Thoracic aorta (tissue), 2 donors: ENCODE measurements at regions not wholly inside any gene's neighbourhood (a gene's known extent, or its start where the extent isn't known, plus 50 kb on each side); places are given as distances from the start of the nearest gene placed in this dataset.

Experiments
- ATAC-seq: fragments of 150-250 bp; one replicate; pipeline ENCODE4 v1.8.0; 2017; ENCODE audit warnings: low read depth; ENCODE audit not compliant: insufficient number of reproducible peaks, low FRiP score
- DNase-seq: peaks from one replicate; pipeline ENCODE4 v3.0.0-alpha.2; 2020; ENCODE audit warnings: low spot score
- H3K27ac ChIP-seq, 2 donors: fragments of 200-600 bp; sonication (generic); 1 replicate in 1 of 2; 2 replicates in 1 of 2; pipeline ENCODE4 v1.5.1; 2016; ENCODE audit warnings: mild to moderate bottlenecking in 2 of 2, moderate library complexity in 2 of 2
- H3K27me3 ChIP-seq: fragments of 200-600 bp; sonication (generic); replicated peaks from 2 replicates; pipeline ENCODE4 v1.6.0; 2016; ENCODE audit warnings: mild to moderate bottlenecking; ENCODE audit not compliant: insufficient read depth
- H3K36me3 ChIP-seq: fragments of 200-600 bp; sonication (generic); one replicate; pipeline ENCODE4 v1.5.1; 2016
- H3K4me1 ChIP-seq, 2 donors: fragments of 200-600 bp; sonication (generic); 1 replicate in 1 of 2; 2 replicates in 1 of 2; pipeline versions ENCODE4 v1.5.1 to v1.6.0; 2016; ENCODE audit warnings: low read depth in 2 of 2, mild to moderate bottlenecking in 1 of 2; ENCODE audit not compliant: control insufficient read depth in 1 of 2
- H3K4me3 ChIP-seq: fragments of 200-600 bp; sonication (generic); 2 replicates; pipeline ENCODE4 v1.5.1; 2016; ENCODE audit warnings: mild to moderate bottlenecking
- H3K9me3 ChIP-seq: fragments of 200-600 bp; sonication (generic); 2 replicates; pipeline ENCODE4 v1.5.1; 2016
- TF ChIP-seq, protein P1 (sequence below): fragments of 200-600 bp; sonication (generic); IDR thresholded peaks from one replicate; pipeline ENCODE4 v1.5.1; 2019; ENCODE audit warnings: antibody characterized with exemption

DNA sequence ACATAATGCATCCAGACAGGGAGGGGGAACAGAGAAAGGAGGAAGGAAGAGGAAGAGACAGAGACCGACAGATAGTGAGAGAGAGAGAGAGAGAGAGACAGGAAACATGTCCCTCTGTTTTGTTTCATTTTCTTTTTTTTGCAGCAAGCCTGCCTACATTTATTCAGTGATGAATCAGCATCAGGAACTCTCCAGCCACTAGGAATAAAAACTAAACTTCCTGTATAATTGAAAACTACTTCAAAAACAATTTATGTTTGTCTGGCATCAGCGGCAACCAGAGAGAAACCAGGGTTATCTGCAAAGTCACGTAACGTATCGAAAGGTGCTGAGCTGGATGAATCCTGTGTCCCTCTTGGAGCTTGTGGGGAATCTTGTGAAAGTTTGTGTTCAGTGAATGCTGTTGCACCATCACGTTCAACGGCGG, 148.6 kb upstream of the SOX21 start:
- ATAC-seq (no peak), DNase-seq (no peak)
- H3K9me3 ChIP-seq: no peaks in the 10 kb centered on the region
- peak overlapping the region; percentile 51 for H3K4me3 ChIP-seq
- H3K27ac ChIP-seq: no peak overlapping the region
- H3K36me3 ChIP-seq: no peaks in the 10 kb centered on the region
- no peaks in the 10 kb centered on the region for H3K4me1 ChIP-seq
- TF ChIP-seq, protein P1, sequence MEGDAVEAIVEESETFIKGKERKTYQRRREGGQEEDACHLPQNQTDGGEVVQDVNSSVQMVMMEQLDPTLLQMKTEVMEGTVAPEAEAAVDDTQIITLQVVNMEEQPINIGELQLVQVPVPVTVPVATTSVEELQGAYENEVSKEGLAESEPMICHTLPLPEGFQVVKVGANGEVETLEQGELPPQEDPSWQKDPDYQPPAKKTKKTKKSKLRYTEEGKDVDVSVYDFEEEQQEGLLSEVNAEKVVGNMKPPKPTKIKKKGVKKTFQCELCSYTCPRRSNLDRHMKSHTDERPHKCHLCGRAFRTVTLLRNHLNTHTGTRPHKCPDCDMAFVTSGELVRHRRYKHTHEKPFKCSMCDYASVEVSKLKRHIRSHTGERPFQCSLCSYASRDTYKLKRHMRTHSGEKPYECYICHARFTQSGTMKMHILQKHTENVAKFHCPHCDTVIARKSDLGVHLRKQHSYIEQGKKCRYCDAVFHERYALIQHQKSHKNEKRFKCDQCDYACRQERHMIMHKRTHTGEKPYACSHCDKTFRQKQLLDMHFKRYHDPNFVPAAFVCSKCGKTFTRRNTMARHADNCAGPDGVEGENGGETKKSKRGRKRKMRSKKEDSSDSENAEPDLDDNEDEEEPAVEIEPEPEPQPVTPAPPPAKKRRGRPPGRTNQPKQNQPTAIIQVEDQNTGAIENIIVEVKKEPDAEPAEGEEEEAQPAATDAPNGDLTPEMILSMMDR: no peak
- H3K27me3 ChIP-seq: no peaks in the 10 kb centered on the region

- H3K27me3 ChIP-seq: no peaks in the 10 kb centered on the region
- no peak overlapping the region for H3K27ac ChIP-seq
- TF ChIP-seq, protein P1: no peak
- ATAC-seq: no peak
- no peaks in the 10 kb centered on the region for H3K9me3 ChIP-seq
- H3K4me3 ChIP-seq: no peak overlapping the region
- H3K4me1 ChIP-seq: no peaks in the 10 kb centered on the region
- H3K36me3 ChIP-seq: no peaks in the 10 kb centered on the region
- no peak for DNase-seq
Observed at GRCh38 chr13:94859811-94860210, 147.5 kb upstream of the SOX21 start.

- H3K4me3 ChIP-seq: no peak overlapping the region
- no peaks in the 10 kb centered on the region for H3K36me3 ChIP-seq
- TF ChIP-seq, protein P1: no peak
- H3K9me3 ChIP-seq: no peaks in the 10 kb centered on the region
- H3K27me3 ChIP-seq: no peaks in the 10 kb centered on the region
- ATAC-seq (no peak), DNase-seq (no peak)
- H3K27ac ChIP-seq: no peak overlapping the region
- no peaks in the 10 kb centered on the region for H3K4me1 ChIP-seq
Observed at GRCh38 chr13:94859278-94859691, 146.9 kb upstream of the SOX21 start.

GRCh38 chr13:94858856-94859255, 146.5 kb upstream of the SOX21 start:
- no peaks in the 10 kb centered on the region for H3K9me3 ChIP-seq
- TF ChIP-seq, protein P1: no peak
- H3K36me3 ChIP-seq: no peaks in the 10 kb centered on the region
- H3K27ac ChIP-seq: no peak overlapping the region
- H3K4me3 ChIP-seq: no peak overlapping the region
- ATAC-seq (no peak), DNase-seq (no peak)
- H3K4me1 ChIP-seq: no peaks in the 10 kb centered on the region
- no peaks in the 10 kb centered on the region for H3K27me3 ChIP-seq

- no peak for ATAC-seq
Observed at GRCh38 chr13:94854688-94855087, 142.3 kb upstream of the SOX21 start.

More at GRCh38 chr13:94854688-94855087, 142.3 kb upstream of the SOX21 start:
- Histone ChIP-seq H3K27ac (no peak overlapping the region), H3K9me3 (no peaks in the 10 kb centered on the region), H3K36me3 (no peaks in the 10 kb centered on the region), H3K4me3 (no peak overlapping the region), H3K27me3 (no peaks in the 10 kb centered on the region), H3K4me1 (no peaks in the 10 kb centered on the region)
- TF ChIP-seq, protein P1: no peak
- DNase-seq: no peak
